Aorta (tissue), 5 donors: ENCODE measurements at regions not wholly inside any gene's neighbourhood (a gene's known extent, or its start where the extent isn't known, plus 50 kb on each side); places are given as distances from the start of the nearest gene placed in this dataset.

Experiments used
- ATAC-seq: fragments of 200-7000 bp; cut with Tn5 transposase; one replicate; pipeline ENCODE4 v1.9.1; 2022; ENCODE audit warnings: moderate library complexity; ENCODE audit not compliant: low FRiP score
- DNase-seq, 2 donors: peaks; one replicate each; pipeline ENCODE4 v3.0.0-alpha.2; 2020
- H3K27ac ChIP-seq, 2 donors: one replicate each; pipeline ENCODE4 v1.5.1; 2013; ENCODE audit warnings: low read length in 2 of 2, mild to moderate bottlenecking in 2 of 2, moderate library complexity in 2 of 2, control low read depth in 1 of 2, inconsistent platforms in 1 of 2, low read depth in 1 of 2
- H3K27me3 ChIP-seq, 2 donors: one replicate each; pipeline ENCODE4 v1.6.1; 2013; ENCODE audit warnings: control low read depth in 1 of 2, low read length in 1 of 2, mild to moderate bottlenecking in 1 of 2, moderate library complexity in 1 of 2; ENCODE audit not compliant: insufficient read depth in 2 of 2, control insufficient read depth in 1 of 2
- H3K36me3 ChIP-seq, 2 donors: one replicate each; pipeline ENCODE4 v1.6.1; 2013; ENCODE audit warnings: control low read depth in 1 of 2, low read length in 1 of 2, mild to moderate bottlenecking in 1 of 2; ENCODE audit not compliant: insufficient read depth in 2 of 2, control insufficient read depth in 1 of 2
- H3K4me1 ChIP-seq, 2 donors: one replicate each; pipeline ENCODE4 v1.6.1; 2013; ENCODE audit warnings: low read length in 2 of 2, control low read depth in 1 of 2, mild to moderate bottlenecking in 1 of 2, moderate library complexity in 1 of 2; ENCODE audit not compliant: insufficient read depth in 2 of 2, control insufficient read depth in 1 of 2
- H3K4me3 ChIP-seq, 2 donors: one replicate each; pipeline ENCODE4 v1.5.1; 2013; ENCODE audit warnings: low read length in 2 of 2, control low read depth in 1 of 2, mild to moderate bottlenecking in 1 of 2
- H3K9me3 ChIP-seq: one replicate; pipeline ENCODE4 v1.6.1; 2013; ENCODE audit warnings: mild to moderate bottlenecking, low read length; ENCODE audit not compliant: control insufficient read depth
- WGBS, 2 donors: extraction: QIAGEN DNeasy Blood & Tissue Kit; methylation state at CpG; one replicate each; pipeline ENCODE4 v1.1.7; 2013; 5-methylcytosine and 5-hydroxymethylcytosine counted together
- intact Hi-C, 2 donors: fragments of 100-400 bp; cut with DNase I; formaldehyde crosslinking; loops; one replicate each; pipeline versions ENCODE4 v1.14.2 to v1.15.0; 2022
- donor health status: healthy with polysubstance abuse.
- donor health status: Bipolar disorder and iron deficiency.
- donor health status: DM: no; HTN: no; CAD: no.
- donor health status: DM: no; HTN: no; CAD: no.
- donor health status: DM: yes; HTN: yes; CAD: no.

- intact Hi-C loops, result loop anchor here (5.0 to 10.0 kb wide), 3 partner anchors 422 to 695 kb away; partner anchors contain the start of gene SPOCK1 (in 1 of the 2)
- no peak for ATAC-seq
- no peak for DNase-seq
- H3K27me3 ChIP-seq, result no peaks in the 10 kb centered on the region
- H3K27ac ChIP-seq, result no peak overlapping the region
- peaks cover under 1% of the 10 kb centered on the region for H3K9me3 ChIP-seq
- H3K36me3 ChIP-seq, result no peaks in the 10 kb centered on the region
- 37 to 42% methylated on average over 2 of the region's 2 CpGs for WGBS, 2 donors
- H3K4me3 ChIP-seq, result no peak overlapping the region
- H3K4me1 ChIP-seq, result no peaks in the 10 kb centered on the region
Observed at GRCh38 chr5:136802383-136802782, 437.0 kb upstream of the TRPC7 start.

- Histone ChIP-seq H3K4me3 (no peak overlapping the region), H3K9me3 (peaks cover 4% of the 10 kb centered on the region), H3K4me1 (no peaks in the 10 kb centered on the region), H3K36me3 (no peaks in the 10 kb centered on the region), H3K27ac (no peak overlapping the region), H3K27me3 (no peaks in the 10 kb centered on the region)
- WGBS, 2 donors, result 45 to 46% methylated on average over 1 of the region's 1 CpG
- DNase-seq (no peak), ATAC-seq (no peak)
- intact Hi-C loops, result loop anchor here (5.0 to 10.0 kb wide), 3 partner anchors 425 to 697 kb away; partner anchors contain the start of gene SPOCK1 (in 1 of the 2)
Observed at GRCh38 chr5:136799806-136800372, 434.5 kb upstream of the TRPC7 start.

- no peaks in the 10 kb centered on the region for H3K4me1 ChIP-seq
- no peak overlapping the region for H3K4me3 ChIP-seq
- no peaks in the 10 kb centered on the region for H3K27me3 ChIP-seq
- 71 to 76% methylated on average over 3 of the region's 3 CpGs for WGBS, 2 donors
- H3K27ac ChIP-seq, result no peak overlapping the region
- peaks cover 4% of the 10 kb centered on the region for H3K9me3 ChIP-seq
- no peaks in the 10 kb centered on the region for H3K36me3 ChIP-seq
- ATAC-seq, result no peak
- DNase-seq, result no peak
- intact Hi-C loops, result no loop called here
Observed at GRCh38 chr5:136793300-136793699, 428.0 kb upstream of the TRPC7 start.

GRCh38 chr5:136781464-136781863, 416.1 kb upstream of the TRPC7 start:
- ATAC-seq (no peak), DNase-seq (no peak)
- intact Hi-C loops, result no loop called here
- Histone ChIP-seq H3K27me3 (no peaks in the 10 kb centered on the region), H3K4me1 (no peaks in the 10 kb centered on the region), H3K9me3 (no peaks in the 10 kb centered on the region), H3K4me3 (no peak overlapping the region), H3K27ac (no peak overlapping the region), H3K36me3 (no peaks in the 10 kb centered on the region)
- 45 to 56% methylated on average over 3 of the region's 3 CpGs for WGBS, 2 donors

- DNase-seq (no peak), ATAC-seq (no peak)
- Histone ChIP-seq H3K4me1 (no peaks in the 10 kb centered on the region), H3K4me3 (no peak overlapping the region), H3K36me3 (no peaks in the 10 kb centered on the region), H3K9me3 (no peaks in the 10 kb centered on the region), H3K27ac (no peak overlapping the region), H3K27me3 (no peaks in the 10 kb centered on the region)
- intact Hi-C loops, result no loop called here
- 71 to 72% methylated on average over 2 of the region's 2 CpGs for WGBS, 2 donors
Observed at GRCh38 chr5:136780518-136780917, 415.2 kb upstream of the TRPC7 start.

- WGBS, 2 donors, result 52 to 54% methylated on average over 4 of the region's 4 CpGs
- no peak overlapping the region for H3K4me3 ChIP-seq
- ATAC-seq (no peak), DNase-seq (no peak)
- no peaks in the 10 kb centered on the region for H3K36me3 ChIP-seq
- intact Hi-C loops, result no loop called here
- no peaks in the 10 kb centered on the region for H3K4me1 ChIP-seq
- H3K27ac ChIP-seq, result no peak overlapping the region
- H3K27me3 ChIP-seq, result no peaks in the 10 kb centered on the region
- no peaks in the 10 kb centered on the region for H3K9me3 ChIP-seq
Observed at GRCh38 chr5:136776022-136776927, 410.9 kb upstream of the TRPC7 start.

GRCh38 chr5:136772491-136772890, 407.1 kb upstream of the TRPC7 start:
- no peak overlapping the region for H3K4me3 ChIP-seq
- H3K9me3 ChIP-seq, result no peaks in the 10 kb centered on the region
- intact Hi-C loops, result no loop called here
- no peaks in the 10 kb centered on the region for H3K4me1 ChIP-seq
- 41 to 55% methylated on average over 1 of the region's 1 CpG for WGBS, 2 donors
- H3K36me3 ChIP-seq, result no peaks in the 10 kb centered on the region
- DNase-seq (no peak), ATAC-seq (no peak)
- H3K27me3 ChIP-seq, result no peaks in the 10 kb centered on the region
- H3K27ac ChIP-seq, result no peak overlapping the region

- WGBS, 2 donors, result 21 to 26% methylated on average over 11 of the region's 11 CpGs
- Histone ChIP-seq H3K27me3 (no peaks in the 10 kb centered on the region), H3K4me3 (no peak overlapping the region), H3K36me3 (no peaks in the 10 kb centered on the region), H3K4me1 (no peaks in the 10 kb centered on the region), H3K9me3 (no peaks in the 10 kb centered on the region), H3K27ac (no peak overlapping the region)
- intact Hi-C loops, result loop anchor here in 1 of 2 donors (5.0 kb wide), 1 partner anchor 523 kb away; no protein-coding TSS in a partner anchor
- peak; percentile 59 to 84 for DNase-seq
- peak; percentile 68 for ATAC-seq
Observed at GRCh38 chr5:136769900-136770684, 404.7 kb upstream of the TRPC7 start.
